ENCODE measurements at regions not wholly inside any gene's neighbourhood (a gene's known extent, or its start where the extent isn't known, plus 50 kb on each side); places are given as distances from the start of the nearest gene placed in this dataset.

DNA sequence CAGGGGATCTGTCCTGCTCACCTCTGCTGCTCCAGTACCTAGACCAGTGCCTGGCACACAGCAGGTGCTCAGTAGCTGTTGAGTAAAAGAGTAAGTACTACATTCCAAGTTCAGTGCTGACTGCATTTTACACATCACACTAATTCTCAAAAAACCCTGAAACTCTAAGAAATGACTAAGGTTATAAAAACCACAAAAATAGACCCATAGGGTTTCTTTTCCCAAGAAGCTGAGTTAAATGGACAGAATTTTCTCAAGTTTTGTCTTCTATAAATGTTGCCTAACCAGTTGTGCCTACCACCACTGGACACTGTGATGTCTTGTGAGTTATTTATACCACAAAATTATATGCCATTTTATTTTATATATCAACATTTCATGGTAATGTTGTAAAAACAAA, 78.9 kb upstream of the RXFP1 start:
- TF ChIP-seq, protein P1, sequence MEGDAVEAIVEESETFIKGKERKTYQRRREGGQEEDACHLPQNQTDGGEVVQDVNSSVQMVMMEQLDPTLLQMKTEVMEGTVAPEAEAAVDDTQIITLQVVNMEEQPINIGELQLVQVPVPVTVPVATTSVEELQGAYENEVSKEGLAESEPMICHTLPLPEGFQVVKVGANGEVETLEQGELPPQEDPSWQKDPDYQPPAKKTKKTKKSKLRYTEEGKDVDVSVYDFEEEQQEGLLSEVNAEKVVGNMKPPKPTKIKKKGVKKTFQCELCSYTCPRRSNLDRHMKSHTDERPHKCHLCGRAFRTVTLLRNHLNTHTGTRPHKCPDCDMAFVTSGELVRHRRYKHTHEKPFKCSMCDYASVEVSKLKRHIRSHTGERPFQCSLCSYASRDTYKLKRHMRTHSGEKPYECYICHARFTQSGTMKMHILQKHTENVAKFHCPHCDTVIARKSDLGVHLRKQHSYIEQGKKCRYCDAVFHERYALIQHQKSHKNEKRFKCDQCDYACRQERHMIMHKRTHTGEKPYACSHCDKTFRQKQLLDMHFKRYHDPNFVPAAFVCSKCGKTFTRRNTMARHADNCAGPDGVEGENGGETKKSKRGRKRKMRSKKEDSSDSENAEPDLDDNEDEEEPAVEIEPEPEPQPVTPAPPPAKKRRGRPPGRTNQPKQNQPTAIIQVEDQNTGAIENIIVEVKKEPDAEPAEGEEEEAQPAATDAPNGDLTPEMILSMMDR (IDR thresholded peaks at IDR 0.05; ENCODE audit: low read depth, low read length, poor library complexity, severe bottlenecking) = no peak
- TF ChIP-seq EZH2phosphoT487 (IDR thresholded peaks at IDR 0.05; ENCODE audit: borderline replicate concordance, low read length) = no peak

All from DOHH2 (cell line).